ENCODE measurements at regions not wholly inside any gene's neighbourhood (a gene's known extent, or its start where the extent isn't known, plus 50 kb on each side); places are given as distances from the start of the nearest gene placed in this dataset.

GRCh38 chr2:217038001-217038400 is 178.1 kb upstream of the TNP1 start:
- DNase-seq (ENCODE audit: low read depth in 1 of 2, low spot score in 1 of 2): no peak
- H3K36me3 ChIP-seq: no peaks in the 10 kb centered on the region
- TF ChIP-seq CTCF (IDR thresholded peaks at IDR 0.05; ENCODE audit: low read depth, low read length): no peak
- H3K27ac ChIP-seq: no peak overlapping the region
- H3K4me1 ChIP-seq (ENCODE audit: low read depth): no peaks in the 10 kb centered on the region
- H3K27me3 ChIP-seq: no peaks in the 10 kb centered on the region
- no peak overlapping the region for H3K4me3 ChIP-seq
- no peaks in the 10 kb centered on the region for H3K9me3 ChIP-seq (ENCODE audit: low read depth)

- no peak for DNase-seq (ENCODE audit: low read depth in 1 of 2, low spot score in 1 of 2)
- no peaks in the 10 kb centered on the region for H3K9me3 ChIP-seq (ENCODE audit: low read depth)
- TF ChIP-seq CTCF (IDR thresholded peaks at IDR 0.05; ENCODE audit: low read depth, low read length): no peak
- H3K4me3 ChIP-seq: no peak overlapping the region
- H3K27me3 ChIP-seq: no peaks in the 10 kb centered on the region
- no peaks in the 10 kb centered on the region for H3K4me1 ChIP-seq (ENCODE audit: low read depth)
- no peak overlapping the region for H3K27ac ChIP-seq
- H3K36me3 ChIP-seq: no peaks in the 10 kb centered on the region
Measured at GRCh38 chr2:217037353-217037752, 177.5 kb upstream of the TNP1 start.

GRCh38 chr2:217035967-217036366 is 176.1 kb upstream of the TNP1 start:
- Histone ChIP-seq H3K4me3 (no peak overlapping the region), H3K4me1 (ENCODE audit: low read depth) (no peaks in the 10 kb centered on the region), H3K27me3 (no peaks in the 10 kb centered on the region), H3K36me3 (no peaks in the 10 kb centered on the region), H3K9me3 (ENCODE audit: low read depth) (no peaks in the 10 kb centered on the region), H3K27ac (no peak overlapping the region)
- TF ChIP-seq CTCF (IDR thresholded peaks at IDR 0.05; ENCODE audit: low read depth, low read length): no peak
- DNase-seq (ENCODE audit: low read depth in 1 of 2, low spot score in 1 of 2): peak in 1 of 2 donors; percentile 19

GRCh38 chr2:217033186-217033585 is 173.3 kb upstream of the TNP1 start:
- H3K4me1 ChIP-seq (ENCODE audit: low read depth): no peaks in the 10 kb centered on the region
- no peaks in the 10 kb centered on the region for H3K36me3 ChIP-seq
- H3K27me3 ChIP-seq: peaks cover 2% of the 10 kb centered on the region
- no peaks in the 10 kb centered on the region for H3K9me3 ChIP-seq (ENCODE audit: low read depth)
- no peak overlapping the region for H3K4me3 ChIP-seq
- no peak for TF ChIP-seq CTCF (IDR thresholded peaks at IDR 0.05; ENCODE audit: low read depth, low read length)
- H3K27ac ChIP-seq: no peak overlapping the region
- DNase-seq (ENCODE audit: low read depth in 1 of 2, low spot score in 1 of 2): peak in 1 of 2 donors; percentile 74

- no peaks in the 10 kb centered on the region for H3K36me3 ChIP-seq
- H3K4me1 ChIP-seq (ENCODE audit: low read depth): no peaks in the 10 kb centered on the region
- no peak overlapping the region for H3K27ac ChIP-seq
- H3K4me3 ChIP-seq: no peak overlapping the region
- no peaks in the 10 kb centered on the region for H3K9me3 ChIP-seq (ENCODE audit: low read depth)
- no peak for DNase-seq (ENCODE audit: low read depth in 1 of 2, low spot score in 1 of 2)
- peaks cover 2% of the 10 kb centered on the region for H3K27me3 ChIP-seq
- TF ChIP-seq CTCF (IDR thresholded peaks at IDR 0.05; ENCODE audit: low read depth, low read length): no peak
Measured at GRCh38 chr2:217031445-217031844, 171.6 kb upstream of the TNP1 start.

- no peaks in the 10 kb centered on the region for H3K9me3 ChIP-seq (ENCODE audit: low read depth)
- H3K4me1 ChIP-seq (ENCODE audit: low read depth): no peaks in the 10 kb centered on the region
- DNase-seq (ENCODE audit: low read depth in 1 of 2, low spot score in 1 of 2): no peak
- H3K36me3 ChIP-seq: no peaks in the 10 kb centered on the region
- no peak overlapping the region for H3K4me3 ChIP-seq
- no peak overlapping the region for H3K27ac ChIP-seq
- peaks cover 2% of the 10 kb centered on the region for H3K27me3 ChIP-seq
- TF ChIP-seq CTCF (IDR thresholded peaks at IDR 0.05; ENCODE audit: low read depth, low read length): no peak
Measured at GRCh38 chr2:217030081-217030480, 170.2 kb upstream of the TNP1 start.
